GM18511 (cell line): ENCODE measurements at regions not wholly inside any gene's neighbourhood (a gene's known extent, or its start where the extent isn't known, plus 50 kb on each side); places are given as distances from the start of the nearest gene placed in this dataset.
"Not testable (repeated sequence)": the region's sequence is repeated elsewhere in the genome, so short reads cannot be mapped to it uniquely, and the experiment has no call there.

Source experiments
- ATAC-seq: cut with Tn5 transposase; IDR thresholded peaks from one replicate; pipeline ENCODE4 v1.9.1; 2021; ENCODE audit warnings: mild to moderate bottlenecking, moderate library complexity; ENCODE audit not compliant: unreplicated experiment

DNA sequence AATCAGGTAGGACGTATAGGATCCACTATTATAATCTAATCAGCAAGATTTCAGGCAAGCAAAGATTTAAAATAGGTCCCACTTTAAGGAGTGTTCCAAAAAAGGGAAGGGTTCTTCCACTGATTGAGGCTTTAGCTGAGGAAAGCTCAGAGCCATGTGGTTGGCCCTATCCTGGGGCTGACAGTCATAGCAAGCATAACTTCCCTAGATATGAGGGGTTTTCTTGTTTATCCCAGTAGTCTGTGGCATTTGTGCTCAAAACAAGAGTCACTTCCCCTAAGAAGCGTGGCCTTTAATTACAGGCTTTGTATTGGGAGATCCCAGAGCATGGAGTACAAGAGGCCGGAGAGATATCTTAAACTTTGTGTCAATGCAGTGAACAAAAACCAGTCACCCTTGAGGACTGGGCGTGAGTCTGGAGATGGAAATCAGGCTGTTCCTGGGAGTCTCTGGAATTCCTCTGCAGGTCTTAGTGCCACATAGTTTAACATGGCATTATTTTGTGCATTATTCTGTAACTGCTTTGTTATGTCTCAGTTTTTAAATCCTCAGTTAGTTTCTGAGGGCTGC lies 136.9 kb upstream of the FBXO11 start:
- no peak for ATAC-seq

DNA sequence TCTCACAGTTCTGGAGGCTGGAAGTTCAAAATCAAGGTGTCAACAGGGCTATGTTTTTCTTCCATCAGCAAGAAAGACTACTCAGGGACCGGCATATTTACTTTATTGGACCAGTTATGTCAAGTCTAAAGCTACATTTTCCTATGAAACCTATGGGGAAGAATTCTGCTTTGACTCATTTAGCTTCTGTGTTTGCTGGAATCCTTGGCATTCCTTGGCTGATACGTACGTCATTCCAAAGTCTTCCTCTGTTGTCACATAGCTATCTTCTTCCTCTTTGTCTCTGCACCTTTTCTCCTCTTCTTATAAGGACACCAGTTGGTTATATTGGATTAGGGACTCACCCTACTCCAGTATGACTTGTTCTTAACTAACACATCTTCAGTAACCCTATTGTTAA lies 137.4 kb upstream of the FBXO11 start:
- no peak for ATAC-seq

DNA sequence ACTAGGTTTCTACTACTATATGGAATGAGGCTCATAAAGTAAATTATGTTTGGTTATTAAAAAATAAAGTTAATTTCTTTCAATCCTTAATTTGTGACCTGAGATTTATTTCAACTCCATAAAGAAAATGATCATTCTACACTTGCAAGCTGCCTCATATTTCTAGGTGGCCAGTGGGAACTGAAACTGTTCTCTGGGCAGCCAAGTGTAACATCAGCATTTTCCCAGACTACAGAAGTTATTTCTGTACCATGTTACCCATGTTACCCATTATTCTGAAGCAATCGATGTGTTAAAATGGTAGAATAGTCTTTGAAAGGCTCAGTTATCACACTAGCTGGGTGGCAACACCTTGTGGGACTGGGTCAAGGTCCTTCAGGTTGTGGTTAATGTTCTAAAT lies 139.3 kb upstream of the FBXO11 start:
- no peak for ATAC-seq

DNA sequence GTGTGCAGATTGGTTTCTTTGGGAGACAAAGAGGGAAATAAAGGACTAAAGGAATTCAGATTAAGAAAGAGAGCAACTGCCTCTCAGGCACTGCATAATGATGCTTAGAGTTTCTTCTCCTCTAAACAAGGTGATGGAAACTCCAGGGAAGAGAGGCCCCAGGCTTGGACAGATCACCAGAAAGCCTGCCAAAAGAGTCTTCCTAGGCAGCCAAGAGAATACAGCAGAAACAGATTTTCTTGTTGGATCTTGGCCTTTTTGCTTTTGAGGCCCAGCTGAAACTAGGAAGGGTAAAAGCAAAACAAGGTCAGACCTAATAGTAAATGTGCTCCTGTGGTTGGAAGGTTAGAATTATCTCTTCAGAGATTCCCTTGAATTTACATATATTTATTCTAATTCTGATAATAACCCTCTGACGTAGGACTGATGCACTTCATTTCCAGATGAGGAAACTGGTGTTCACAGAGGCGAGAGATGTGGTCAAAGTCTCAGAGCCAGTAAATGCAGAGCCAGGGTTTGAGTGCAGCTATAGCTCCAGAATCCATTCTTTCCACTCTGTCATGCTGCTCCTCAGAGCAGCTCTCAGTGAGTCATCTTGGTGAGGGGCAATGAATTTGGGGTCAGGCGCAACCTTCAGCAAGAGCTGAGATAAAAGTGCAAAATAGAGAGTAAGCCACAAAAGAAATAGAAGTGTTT lies 142.3 kb upstream of the FBXO11 start:
- no peak for ATAC-seq

DNA sequence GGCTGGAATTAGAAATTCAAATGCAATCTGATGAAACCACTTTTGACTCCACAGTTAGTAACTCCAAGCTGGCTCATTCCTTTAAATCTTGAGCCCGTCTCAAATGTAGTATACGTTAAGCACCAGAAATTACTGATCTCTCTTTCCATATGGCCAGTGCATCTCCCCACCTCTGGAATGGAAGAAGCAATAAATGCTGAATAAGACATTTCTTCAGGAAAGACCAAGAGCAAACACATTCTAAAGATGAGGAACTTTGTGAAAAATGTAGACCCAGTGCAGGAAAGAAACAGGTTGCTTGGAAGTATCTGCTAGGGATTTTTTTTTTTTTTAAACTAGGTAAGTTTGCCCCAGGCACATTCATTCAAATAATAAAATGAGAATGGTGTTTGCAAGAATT lies 143.1 kb upstream of the FBXO11 start:
- no peak for ATAC-seq

DNA sequence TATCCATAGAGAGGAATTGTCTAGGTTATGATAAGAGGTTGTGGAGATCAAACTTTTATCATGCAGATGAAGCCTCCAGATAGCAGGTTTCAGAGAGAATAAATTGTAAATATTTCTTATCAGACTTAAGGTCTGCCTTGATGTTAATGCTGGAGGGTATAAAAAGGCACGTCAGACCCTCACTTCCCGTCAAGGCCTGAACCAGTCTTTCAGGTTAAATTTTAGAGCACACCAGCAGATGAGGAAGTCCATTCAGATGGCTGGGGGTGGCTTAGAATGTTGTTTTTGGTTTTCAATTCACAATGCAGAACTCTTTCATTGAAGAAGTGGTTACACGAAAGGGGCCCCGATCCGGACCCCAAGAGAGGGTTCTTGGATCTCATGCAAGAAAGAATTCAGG lies 144.4 kb upstream of the FBXO11 start:
- ATAC-seq: no peak

DNA sequence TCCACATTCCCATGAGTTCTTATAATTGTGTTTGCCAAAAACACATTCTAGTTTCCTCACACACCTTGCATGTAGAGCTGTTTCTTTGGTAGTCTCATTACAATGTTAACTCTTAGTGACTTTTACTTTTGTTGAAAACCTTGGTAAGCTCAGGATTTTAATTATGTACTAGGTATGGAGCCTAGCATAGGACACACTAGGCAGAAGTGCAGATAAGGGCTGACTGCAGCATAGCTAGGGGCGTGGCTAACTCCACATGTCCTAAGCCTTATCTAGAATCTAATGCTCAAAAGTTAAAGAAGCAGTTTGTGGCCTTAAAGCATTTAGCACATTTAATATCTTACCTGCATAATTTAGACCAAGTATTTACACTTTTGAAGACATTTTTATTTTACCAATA lies 153.7 kb upstream of the FBXO11 start:
- no peak for ATAC-seq

DNA sequence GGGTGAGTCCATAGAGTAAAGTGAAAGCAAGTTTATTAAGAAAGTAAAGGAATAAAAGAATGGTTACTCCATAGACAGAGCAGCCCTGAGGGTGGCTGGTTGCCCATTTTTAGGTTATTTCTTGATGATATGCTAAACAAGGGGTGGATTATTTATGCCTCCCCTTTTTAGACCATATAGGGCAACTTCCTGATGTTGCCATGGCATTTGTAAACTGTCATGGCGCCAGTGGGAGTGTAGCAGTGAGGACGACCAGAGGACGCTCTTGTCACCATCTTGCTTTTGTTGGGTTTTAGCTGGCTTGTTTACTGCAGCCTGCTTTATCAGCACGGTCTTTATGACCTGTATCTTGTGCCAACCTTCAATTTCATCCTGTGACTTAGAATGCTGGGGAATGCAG lies 155.4 kb upstream of the FBXO11 start:
- ATAC-seq: not testable (repeated sequence)

DNA sequence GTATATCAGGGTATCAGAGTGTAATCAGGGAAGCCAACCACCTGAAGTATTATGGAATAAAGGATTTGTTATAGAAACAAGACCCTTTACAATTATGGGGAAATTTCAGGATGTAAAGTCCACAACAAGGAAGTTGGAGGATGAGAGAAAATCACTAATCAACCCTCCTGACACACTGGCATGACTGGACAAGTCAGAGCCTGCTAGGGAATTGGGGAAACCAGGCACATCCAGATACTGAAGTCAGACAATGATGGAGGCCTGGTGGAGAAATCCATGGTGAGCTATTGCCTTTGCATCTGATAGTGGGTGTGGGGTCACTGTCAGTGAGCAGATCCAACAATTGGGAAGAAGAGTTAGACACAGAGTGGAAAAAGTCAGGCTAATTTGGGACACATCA lies 158.8 kb upstream of the FBXO11 start:
- no peak for ATAC-seq

DNA sequence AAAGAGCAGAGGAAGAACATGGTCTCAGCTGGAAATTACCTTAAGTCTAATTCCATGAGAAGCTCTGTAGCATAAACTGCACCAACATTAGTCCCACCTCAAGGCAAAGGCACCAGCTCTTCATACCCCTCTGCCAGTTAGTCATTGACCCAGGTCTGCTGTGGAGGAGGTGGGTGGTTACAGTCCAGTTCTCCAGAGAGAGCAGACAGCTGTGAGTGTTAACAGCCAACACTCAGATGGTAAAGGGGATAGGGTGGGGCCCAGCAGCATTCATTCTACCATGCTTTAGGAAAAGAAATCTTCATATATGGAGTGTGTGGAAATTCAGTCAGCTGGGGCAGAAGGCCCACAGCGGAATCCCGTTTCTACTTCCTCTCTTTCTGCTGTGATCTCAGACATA lies 159.7 kb upstream of the FBXO11 start:
- no peak for ATAC-seq

DNA sequence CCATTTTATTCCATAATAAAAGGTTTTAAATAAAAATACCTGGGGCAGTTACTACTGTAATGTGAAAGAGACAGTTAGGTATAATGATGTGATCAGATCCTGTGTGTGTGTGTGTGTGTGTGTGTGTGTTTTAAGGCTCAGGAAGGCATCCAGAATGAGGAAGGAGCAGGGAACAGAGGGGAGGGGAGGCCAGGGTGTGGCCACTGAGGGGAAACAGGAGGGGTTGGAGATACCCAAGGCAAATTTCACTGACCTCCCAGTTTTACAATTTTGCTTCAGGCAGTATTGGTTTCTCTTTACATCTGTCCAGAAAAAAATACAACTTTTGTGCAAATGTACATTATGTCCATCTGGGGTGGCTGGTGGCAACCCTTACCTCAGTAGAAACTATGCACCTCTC lies 163.5 kb upstream of the FBXO11 start:
- no peak for ATAC-seq

DNA sequence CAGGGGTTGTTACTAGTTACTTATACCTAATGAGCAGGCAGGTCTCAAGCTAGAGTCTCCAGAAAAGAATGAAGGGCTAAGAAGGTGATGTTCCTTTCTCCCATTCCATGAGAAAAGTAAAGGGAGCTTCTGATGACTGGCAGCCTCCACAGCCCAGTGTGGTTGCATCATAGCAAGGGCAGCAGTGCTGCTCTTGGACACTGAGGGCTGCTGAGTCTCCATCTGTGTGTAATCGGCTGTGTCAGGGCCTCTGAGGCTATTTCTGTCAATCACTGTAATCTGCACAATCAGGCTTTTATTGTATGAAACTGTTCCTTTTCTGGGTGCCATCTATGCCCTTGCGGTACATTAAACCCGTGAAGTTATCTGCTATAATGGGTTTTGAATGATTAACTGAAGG lies 164.1 kb upstream of the FBXO11 start:
- ATAC-seq: no peak

DNA sequence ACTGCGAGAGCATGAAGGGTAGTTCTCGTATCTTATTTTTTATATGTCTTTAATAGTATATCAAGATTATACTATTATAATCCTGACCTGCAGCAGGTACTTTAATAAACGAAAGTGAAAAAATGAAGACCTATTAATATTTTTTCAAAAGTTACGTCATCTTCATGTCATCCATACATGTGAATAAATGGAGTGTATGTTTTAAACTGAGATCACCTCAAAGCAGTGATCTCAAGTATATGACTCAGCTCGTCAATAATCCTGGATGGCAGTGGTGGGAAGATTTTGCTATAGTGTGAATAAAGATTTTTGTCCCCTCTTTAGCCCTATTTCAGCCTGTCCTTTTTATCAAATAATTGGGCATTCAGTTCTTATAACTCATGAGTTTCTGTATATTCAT lies 166.3 kb upstream of the FBXO11 start:
- ATAC-seq: no peak

DNA sequence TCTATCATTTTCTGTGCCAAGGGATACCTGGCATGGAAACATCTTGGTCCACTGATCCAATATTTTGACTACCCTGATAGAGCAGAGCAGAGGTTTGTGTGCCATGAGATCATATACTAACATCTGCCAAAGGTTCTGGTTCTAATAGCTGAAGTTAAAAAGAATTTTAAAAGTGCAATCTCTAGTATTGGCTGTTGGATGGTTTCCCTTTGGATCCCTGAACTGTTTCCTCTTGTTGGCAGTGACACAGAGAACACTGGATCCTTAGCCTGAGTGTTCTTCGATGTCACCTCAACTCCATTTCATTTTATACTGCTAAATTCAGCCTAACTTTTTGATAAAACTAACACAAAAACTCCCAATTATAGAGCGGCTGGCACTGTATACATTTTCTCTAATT lies 169.3 kb upstream of the FBXO11 start:
- no peak for ATAC-seq

DNA sequence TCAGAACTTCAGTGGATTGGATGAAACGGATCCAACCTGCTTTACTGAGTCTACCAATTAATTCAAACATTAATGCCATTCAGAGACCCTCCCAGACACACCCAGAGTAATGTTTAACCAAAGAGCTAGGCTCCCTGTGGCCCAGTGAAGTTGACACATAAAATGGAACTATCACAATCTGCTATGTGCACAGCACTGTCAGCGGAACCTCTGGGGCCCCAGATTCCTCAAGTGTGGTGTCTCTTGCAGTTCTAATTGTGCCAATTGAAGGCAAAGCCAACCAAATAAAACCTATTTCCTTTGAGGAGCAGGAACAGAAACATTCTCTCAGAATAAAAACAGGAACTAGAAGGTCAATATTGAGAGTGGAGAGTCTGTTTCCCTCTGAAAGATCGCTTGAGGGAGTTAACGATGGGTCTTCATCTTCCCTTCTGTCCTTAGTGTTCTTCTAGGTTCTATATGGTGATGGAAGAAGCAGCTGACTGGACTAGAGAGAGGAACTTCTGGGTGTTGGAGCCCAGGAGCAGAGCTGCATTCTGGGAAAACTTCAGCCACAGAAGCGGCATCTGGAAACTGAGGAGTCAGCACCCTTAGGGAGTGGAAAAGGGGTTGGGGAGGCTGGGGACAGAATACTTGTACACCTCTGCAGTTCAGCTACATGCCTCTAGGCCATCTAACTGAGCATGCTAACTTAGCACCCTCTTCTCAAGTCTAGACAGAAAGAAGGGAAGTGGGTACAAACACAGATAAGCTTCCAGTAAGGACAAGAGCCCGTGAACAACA lies 174.4 kb upstream of the FBXO11 start:
- ATAC-seq: no peak

DNA sequence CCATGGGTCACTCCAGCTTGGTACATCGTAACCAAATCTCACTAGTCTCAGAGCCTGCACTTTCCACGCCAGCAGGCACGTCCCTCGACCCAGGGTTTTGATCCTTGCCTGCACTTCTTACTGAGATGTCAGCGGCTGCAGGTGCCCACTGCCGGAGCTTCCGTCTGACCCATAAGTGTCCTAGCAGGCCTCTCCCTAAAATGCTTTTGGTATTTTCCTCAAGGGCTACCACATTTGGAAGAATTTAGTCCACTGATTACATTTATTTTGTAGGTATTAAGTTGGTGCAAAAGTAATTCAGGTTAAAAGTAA lies 175.0 kb upstream of the FBXO11 start:
- no peak for ATAC-seq

DNA sequence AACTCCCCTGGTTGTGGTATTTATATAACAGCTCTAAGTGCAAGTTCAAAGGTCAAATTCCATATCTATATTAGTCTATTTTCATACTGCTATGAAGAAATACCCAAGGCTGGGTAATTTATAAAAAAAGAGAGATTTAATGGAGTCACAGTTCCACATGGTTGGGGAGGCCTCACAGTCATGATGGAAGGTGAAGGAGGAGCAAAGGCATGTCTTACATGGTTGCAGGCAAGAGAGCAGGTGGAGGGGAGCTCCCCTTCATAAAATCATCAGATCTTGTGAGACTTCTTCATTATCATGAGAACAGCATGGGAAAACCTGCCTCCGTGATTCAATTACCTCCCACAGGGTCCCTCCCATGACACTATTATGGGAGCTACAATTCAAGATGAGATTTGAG lies 179.6 kb upstream of the FBXO11 start:
- no peak for ATAC-seq

DNA sequence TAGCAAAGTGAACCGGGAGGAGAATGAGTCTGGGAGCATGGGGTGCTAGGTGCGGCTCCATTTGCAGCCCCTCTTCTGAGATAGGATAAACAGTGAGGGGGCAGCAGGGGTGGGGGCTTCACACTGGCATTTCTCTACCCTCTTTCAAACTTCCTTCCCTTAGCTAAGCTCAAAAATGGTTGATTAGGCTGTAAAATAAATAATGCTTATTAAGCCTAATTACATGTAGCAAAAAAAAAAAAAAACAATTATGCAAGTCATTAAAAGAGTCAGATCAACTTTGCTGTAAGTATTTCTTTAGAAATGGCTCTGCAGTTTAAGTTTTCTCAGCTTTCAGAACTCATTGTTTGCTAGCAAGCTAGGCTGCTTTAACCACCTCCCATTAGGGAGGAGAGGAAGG lies 182.7 kb upstream of the FBXO11 start:
- ATAC-seq: no peak

DNA sequence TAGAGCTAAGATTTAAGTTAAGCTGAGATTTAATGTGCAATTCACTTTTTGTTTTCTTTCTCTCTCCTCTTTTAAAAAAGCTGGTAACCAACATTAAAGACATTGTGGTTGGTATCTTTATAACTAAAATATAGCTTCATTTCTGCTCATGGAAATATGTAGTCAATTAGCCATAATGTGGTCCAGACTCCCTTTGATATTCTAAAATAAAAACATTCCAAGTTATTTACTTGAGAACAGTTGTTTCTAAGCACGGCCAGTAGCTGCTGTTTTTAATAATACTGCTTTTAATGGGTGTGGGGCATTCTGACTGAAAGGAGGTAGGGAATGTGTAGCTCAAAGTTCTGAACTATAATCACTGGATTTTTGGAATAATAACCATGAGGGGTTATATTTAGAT lies 183.3 kb upstream of the FBXO11 start:
- ATAC-seq: no peak

DNA sequence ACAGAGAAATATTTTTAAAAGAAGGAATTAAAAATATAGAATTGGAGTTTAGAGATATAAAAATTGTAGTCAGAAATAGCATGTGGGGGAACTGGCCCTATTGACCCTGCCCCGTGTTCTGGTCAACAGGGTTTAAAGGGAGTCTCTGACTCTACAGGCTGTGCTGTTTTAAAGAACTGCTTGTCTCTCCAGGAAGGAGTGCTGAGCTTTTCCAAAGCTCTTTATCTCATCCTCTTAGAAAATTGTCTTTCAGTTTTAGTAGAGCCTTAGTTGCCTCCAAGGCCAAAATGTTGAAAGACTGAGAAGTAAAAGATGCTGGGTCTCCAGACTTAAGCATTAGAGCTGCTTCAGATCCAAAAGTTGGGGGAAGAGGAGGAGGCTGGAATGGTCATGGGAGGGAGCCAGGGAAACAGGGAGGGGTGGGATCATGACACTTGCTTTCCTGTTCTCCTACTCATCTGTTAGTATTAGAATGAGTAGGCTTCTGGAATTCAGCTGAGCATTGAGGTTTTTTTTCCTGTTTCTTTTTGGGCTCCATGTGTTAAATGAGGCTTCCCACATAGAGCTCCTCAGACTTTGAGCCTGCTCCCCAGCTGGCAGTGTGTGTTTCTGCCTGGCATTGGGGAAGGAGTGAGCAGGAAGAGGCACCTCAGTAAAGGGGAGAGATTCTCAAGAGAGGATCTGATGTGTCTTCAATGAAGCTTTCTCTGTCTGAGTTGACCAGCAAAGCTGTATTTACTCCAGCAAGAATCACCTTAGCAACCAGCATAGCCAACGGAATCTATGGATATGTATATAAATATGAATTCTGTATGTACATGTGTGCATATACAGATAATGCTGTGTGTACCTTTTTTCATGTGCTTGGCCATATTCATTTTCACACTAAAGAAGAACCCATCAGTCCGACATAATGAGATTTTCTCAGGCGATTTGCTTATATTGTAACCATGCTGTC lies 186.8 kb upstream of the FBXO11 start:
- no peak for ATAC-seq

DNA sequence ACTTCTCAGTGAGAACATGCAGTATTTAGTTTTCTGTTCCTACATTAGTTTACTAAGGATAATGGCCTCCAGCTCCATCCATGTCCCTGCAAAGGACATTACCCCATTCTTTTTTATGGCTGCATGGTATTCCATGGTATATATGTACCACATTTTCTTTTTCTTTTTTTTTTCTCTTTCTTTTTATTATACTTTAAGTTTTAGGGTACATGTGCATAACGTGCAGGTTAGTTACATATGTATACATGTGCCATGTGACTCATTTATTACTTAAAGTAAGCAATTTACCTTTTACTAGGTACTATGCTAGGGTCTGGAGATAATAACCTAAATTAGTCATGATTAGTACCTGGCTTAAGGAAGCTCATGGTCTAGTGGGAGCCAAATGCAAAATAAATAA lies 190.5 kb upstream of the FBXO11 start:
- ATAC-seq: not testable (repeated sequence)
